HG03066 (cell line): ENCODE measurements at regions not wholly inside any gene's neighbourhood (a gene's known extent, or its start where the extent isn't known, plus 50 kb on each side); places are given as distances from the start of the nearest gene placed in this dataset.

ENCODE experiments used
- ATAC-seq: cut with Tn5 transposase; IDR thresholded peaks from one replicate; pipeline ENCODE4 v1.9.1; 2021; ENCODE audit warnings: low read depth; ENCODE audit not compliant: unreplicated experiment

- ATAC-seq: no peak
These were observed 95.0 kb downstream of the DUSP6 start for GRCh38 chr12:89257340-89257739.

GRCh38 chr12:89256060-89256459 lies 96.2 kb downstream of the DUSP6 start:
- no peak for ATAC-seq

DNA sequence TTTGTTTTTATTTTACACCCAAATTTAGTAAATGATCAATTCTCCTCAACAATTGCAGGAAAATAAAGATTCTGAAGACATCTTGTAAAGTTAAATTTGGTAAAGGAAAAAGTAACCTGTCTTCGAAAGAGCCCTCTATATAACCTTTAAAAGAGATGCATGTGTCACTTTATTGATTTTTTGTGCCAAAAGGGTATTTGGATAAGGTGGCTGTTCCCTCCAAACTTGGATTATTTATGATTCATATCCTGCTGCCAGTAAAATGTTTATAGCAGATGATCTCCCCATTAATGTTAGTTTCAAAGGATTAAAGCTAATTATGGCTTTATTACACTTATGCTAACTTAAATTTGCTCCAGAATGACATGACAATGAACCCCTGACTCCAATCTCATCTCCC lies 98.8 kb downstream of the DUSP6 start:
- ATAC-seq: no peak

- ATAC-seq: no peak
These were observed 100.0 kb downstream of the DUSP6 start for GRCh38 chr12:89252284-89252683.

GRCh38 chr12:89251342-89252271 lies 100.7 kb downstream of the DUSP6 start:
- ATAC-seq: no peak

GRCh38 chr12:89250636-89251035 lies 101.7 kb downstream of the DUSP6 start:
- ATAC-seq: no peak

GRCh38 chr12:89250213-89250612 lies 102.1 kb downstream of the DUSP6 start:
- no peak for ATAC-seq

GRCh38 chr12:89247967-89248366 lies 104.3 kb downstream of the DUSP6 start:
- ATAC-seq: no peak

- ATAC-seq: no peak
These were observed 104.8 kb downstream of the DUSP6 start for GRCh38 chr12:89247541-89247942.

GRCh38 chr12:89245090-89245489 lies 107.2 kb downstream of the DUSP6 start:
- ATAC-seq: no peak

DNA sequence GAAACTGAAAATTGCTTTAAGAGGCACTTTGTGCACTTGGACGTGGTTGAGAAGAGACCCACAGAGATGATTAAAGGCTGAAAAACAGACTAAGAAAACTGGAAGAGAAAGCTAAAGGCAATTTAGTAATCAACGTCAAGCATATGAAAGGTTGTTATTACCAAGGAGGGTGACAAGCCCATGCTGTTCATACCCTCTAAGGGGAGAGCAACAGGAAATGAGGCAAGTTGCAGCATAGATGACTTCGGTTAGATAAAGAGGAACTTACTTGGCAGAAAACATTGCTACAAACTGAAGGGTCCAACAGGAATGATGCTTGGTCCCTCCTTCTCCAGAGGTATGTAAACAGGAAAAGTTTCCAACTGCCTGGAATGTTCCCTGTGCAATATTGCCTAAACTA lies 107.8 kb downstream of the DUSP6 start:
- no peak for ATAC-seq

DNA sequence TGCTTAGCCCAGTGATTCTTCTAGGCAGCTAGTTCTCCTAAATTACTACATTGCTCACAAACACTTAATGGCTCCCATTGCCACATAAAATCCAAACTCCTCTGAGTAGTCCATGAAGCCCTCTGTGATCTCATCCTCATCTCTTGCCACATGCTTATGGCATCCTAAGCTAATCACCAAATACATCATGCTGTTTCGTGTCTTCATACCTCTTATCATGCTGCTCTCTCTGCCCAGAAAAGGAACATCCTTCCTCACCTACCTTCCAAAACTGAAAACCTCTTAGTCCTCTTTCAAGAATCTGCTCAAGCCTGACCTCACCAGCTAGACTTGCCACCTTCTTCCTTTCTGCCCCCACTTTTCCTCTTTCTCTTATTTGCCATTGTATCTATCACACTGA lies 108.5 kb downstream of the DUSP6 start:
- no peak for ATAC-seq

- no peak for ATAC-seq
These were observed 112.8 kb downstream of the DUSP6 start for GRCh38 chr12:89239534-89239933.

- no peak for ATAC-seq
These were observed 113.7 kb downstream of the DUSP6 start for GRCh38 chr12:89238593-89238992.

GRCh38 chr12:89237763-89238162 lies 114.5 kb downstream of the DUSP6 start:
- no peak for ATAC-seq

- no peak for ATAC-seq
These were observed 115.4 kb downstream of the DUSP6 start for GRCh38 chr12:89236748-89237383.

DNA sequence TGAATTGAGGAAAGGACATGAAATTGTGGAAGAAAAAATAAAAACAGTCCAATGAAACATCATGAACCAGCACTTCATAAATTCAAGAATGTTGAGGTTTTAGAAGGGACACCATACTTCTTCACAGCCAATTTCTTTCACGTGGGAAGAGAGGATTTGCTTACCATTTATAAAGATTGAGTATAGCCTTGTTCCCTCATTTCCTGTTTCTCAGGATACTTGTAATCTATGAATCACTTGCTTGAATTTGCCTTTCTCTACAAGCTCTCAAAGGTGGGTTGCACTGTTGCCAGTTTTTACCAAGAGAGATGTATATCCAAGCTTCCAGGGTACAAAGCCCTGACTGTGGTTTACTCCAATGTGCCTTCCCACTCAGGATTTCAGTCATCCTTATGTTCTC lies 116.1 kb downstream of the DUSP6 start:
- no peak for ATAC-seq

- no peak for ATAC-seq
These were observed 116.9 kb downstream of the DUSP6 start for GRCh38 chr12:89235189-89235993.

DNA sequence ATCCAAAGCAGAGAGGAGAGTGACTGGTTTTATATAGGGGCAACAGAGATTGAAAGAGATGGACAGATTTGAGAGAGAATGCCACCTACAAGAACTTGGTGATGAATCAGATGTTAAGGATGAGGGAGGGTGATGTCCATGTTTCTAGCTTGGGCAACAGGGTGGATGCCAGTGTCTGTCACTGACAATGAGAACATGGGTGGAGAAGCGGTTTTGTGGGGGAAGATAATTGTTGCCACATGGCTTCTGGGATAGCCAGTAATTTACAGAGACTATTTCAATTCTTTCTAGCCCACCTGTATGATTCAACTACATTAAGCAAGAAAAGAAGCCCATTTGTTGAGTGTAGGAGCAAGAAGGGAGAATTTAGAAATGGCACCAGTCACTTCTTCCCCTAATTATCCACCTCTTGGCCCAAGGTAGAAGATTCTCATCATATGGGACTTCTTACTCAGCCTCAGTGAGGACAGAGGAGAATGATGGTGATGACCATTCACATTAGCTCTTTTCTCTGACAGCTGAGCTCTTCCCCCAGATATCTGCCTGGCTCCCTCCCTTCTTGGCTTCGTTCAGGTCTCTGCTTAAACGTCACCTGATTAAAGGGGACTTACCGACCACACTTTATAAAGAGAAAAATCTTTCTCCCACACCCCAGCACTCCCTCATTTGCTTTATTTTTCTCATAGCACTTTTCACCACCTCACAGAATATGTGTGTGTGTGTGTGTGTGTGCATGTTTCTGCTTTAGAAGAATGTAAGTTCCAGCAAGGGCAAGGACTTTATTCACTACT lies 117.8 kb downstream of the DUSP6 start:
- no peak for ATAC-seq

DNA sequence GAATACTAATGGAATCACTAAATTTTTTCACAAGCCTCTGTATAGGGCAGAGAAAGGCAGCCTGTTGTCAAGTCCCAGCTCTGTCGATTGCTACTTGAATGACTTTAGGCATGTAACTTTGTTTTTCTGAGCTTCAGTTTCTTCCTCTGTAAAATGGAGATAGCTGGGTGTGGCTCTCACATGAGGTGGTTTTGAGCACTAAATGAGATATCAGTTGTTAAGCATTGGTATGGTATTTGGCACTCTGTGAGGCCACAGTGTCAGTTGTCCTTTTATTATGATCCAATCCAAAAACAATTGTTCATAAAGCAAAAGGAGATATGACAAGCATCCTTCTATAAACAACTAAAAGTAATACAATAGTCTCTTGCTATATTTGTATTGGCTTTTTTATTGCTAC lies 120.6 kb downstream of the DUSP6 start:
- no peak for ATAC-seq
